Smooth muscle cell (in vitro differentiated cells): ENCODE measurements at regions not wholly inside any gene's neighbourhood (a gene's known extent, or its start where the extent isn't known, plus 50 kb on each side); places are given as distances from the start of the nearest gene placed in this dataset.

Experiments used
- DNase-seq: peaks from one replicate; lab custom pipeline; 2025; ENCODE audit not compliant: unreplicated experiment; lab: John Stamatoyannopoulos, UW
- H2AFZ ChIP-seq: fragments of 200-600 bp; sonication (generic); 2 replicates; pipeline ENCODE4 v1.6.0; 2016; ENCODE audit warnings: antibody characterized with exemption, low read depth, mild to moderate bottlenecking
- H3F3A ChIP-seq: fragments of 200-600 bp; sonication (generic); 2 replicates; pipeline ENCODE4 v1.6.0; 2017; ENCODE audit warnings: antibody characterized with exemption, low read depth
- H3K27ac ChIP-seq: fragments of 200-600 bp; sonication (generic); 2 replicates; pipeline ENCODE4 v1.5.1; 2016; ENCODE audit warnings: low read depth, mild to moderate bottlenecking
- H3K27me3 ChIP-seq: fragments of 200-600 bp; sonication (generic); 2 replicates; pipeline ENCODE4 v1.6.1; 2016; ENCODE audit warnings: low read depth, mild to moderate bottlenecking
- H3K36me3 ChIP-seq: fragments of 200-600 bp; sonication (generic); 2 replicates; pipeline ENCODE4 v1.5.1; 2016; ENCODE audit warnings: low read depth
- H3K4me1 ChIP-seq: fragments of 200-600 bp; sonication (generic); 2 replicates; pipeline ENCODE4 v1.5.1; 2016; ENCODE audit warnings: low read depth
- H3K4me2 ChIP-seq: fragments of 200-600 bp; sonication (generic); 2 replicates; pipeline ENCODE4 v1.6.0; 2016; ENCODE audit warnings: mild to moderate bottlenecking
- H3K4me3 ChIP-seq: fragments of 200-600 bp; sonication (generic); 2 replicates; pipeline ENCODE4 v1.5.1; 2016; ENCODE audit warnings: mild to moderate bottlenecking
- H3K79me2 ChIP-seq: fragments of 200-600 bp; sonication (generic); 2 replicates; pipeline ENCODE4 v1.6.0; 2016; ENCODE audit warnings: low read depth, mild to moderate bottlenecking
- H3K9ac ChIP-seq: fragments of 200-600 bp; sonication (generic); 2 replicates; pipeline ENCODE4 v1.6.0; 2016; ENCODE audit warnings: low read depth
- H3K9me3 ChIP-seq: fragments of 200-600 bp; sonication (generic); replicated peaks from 2 replicates; pipeline ENCODE4 v1.5.1; 2016; ENCODE audit warnings: low read depth
- H4K20me1 ChIP-seq: fragments of 200-600 bp; sonication (generic); 2 replicates; pipeline ENCODE4 v1.6.0; 2016; ENCODE audit warnings: low read depth
- WGBS: methylation state at CpG from one replicate; pipeline ENCODE4 v1.1.7; 2016; ENCODE audit warnings: low lambda C conversion rate; 5-methylcytosine and 5-hydroxymethylcytosine counted together
- TF ChIP-seq, protein P1 (sequence below): fragments of 200-600 bp; sonication (generic); IDR thresholded peaks from 2 replicates; pipeline ENCODE4 v1.5.1; 2017; ENCODE audit warnings: borderline replicate concordance, mild to moderate bottlenecking, antibody characterized with exemption; ENCODE audit not compliant: insufficient read depth, poor library complexity, severe bottlenecking

DNA sequence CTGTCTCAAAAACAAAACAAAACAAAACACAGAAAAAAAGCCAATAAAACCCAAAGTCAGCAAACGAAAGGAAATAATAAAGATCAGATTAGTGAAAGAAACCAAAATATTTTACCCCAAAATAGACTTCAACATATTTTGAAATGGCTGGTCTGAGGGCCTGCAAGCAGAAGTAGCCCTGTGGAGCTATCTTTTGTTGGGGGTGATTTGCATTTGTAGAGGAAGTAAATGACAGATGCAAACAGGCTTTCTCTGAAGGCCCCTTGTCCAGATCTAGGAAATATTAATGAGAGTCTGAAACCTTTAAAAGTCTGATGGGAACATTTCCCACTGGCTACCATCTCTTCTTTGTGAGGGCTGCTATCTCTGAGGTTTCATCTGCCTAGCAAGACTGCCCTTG, 74.0 kb downstream of the GCNT4 start:
- DNase-seq = no peak
- no peaks in the 10 kb centered on the region for H3F3A ChIP-seq
- H3K27ac ChIP-seq = no peak overlapping the region
- H3K79me2 ChIP-seq = no peaks in the 10 kb centered on the region
- 76% methylated on average over 1 of the region's 1 CpG for WGBS
- H3K4me3 ChIP-seq = no peak overlapping the region
- TF ChIP-seq, protein P1, sequence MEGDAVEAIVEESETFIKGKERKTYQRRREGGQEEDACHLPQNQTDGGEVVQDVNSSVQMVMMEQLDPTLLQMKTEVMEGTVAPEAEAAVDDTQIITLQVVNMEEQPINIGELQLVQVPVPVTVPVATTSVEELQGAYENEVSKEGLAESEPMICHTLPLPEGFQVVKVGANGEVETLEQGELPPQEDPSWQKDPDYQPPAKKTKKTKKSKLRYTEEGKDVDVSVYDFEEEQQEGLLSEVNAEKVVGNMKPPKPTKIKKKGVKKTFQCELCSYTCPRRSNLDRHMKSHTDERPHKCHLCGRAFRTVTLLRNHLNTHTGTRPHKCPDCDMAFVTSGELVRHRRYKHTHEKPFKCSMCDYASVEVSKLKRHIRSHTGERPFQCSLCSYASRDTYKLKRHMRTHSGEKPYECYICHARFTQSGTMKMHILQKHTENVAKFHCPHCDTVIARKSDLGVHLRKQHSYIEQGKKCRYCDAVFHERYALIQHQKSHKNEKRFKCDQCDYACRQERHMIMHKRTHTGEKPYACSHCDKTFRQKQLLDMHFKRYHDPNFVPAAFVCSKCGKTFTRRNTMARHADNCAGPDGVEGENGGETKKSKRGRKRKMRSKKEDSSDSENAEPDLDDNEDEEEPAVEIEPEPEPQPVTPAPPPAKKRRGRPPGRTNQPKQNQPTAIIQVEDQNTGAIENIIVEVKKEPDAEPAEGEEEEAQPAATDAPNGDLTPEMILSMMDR = no peak
- no peaks in the 10 kb centered on the region for H4K20me1 ChIP-seq
- no peaks in the 10 kb centered on the region for H3K4me1 ChIP-seq
- no peaks in the 10 kb centered on the region for H3K36me3 ChIP-seq
- H3K9me3 ChIP-seq = no peaks in the 10 kb centered on the region
- H3K9ac ChIP-seq = no peak overlapping the region
- H2AFZ ChIP-seq = no peak overlapping the region
- H3K4me2 ChIP-seq = no peak overlapping the region
- H3K27me3 ChIP-seq = no peaks in the 10 kb centered on the region

DNA sequence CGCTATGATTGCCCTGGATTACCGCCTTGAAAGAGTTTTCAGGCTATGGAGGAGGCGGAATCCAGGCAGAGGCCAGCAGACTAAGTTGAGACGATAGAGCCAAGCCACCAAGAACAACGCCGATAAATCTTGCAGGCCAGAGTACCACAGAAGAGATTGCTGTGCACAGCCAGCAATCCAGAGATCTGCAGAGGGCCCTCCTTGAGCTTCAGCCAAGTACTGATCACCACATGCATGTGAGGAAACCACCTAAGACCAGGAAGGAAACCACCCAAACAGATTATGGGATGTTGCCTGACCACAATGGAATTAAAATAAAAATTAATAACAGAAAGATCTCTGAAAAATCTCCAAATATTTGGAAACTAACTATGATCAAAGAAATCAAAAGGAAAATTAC, 74.9 kb downstream of the GCNT4 start:
- TF ChIP-seq, protein P1 = no peak
- Histone ChIP-seq H3K9ac (no peak overlapping the region), H2AFZ (no peak overlapping the region), H3K4me1 (no peaks in the 10 kb centered on the region), H3K36me3 (no peaks in the 10 kb centered on the region), H3K4me3 (no peak overlapping the region), H3K79me2 (no peaks in the 10 kb centered on the region), H3K9me3 (no peaks in the 10 kb centered on the region), H3F3A (no peaks in the 10 kb centered on the region), H3K27me3 (no peaks in the 10 kb centered on the region), H4K20me1 (no peaks in the 10 kb centered on the region), H3K27ac (no peak overlapping the region), H3K4me2 (no peak overlapping the region)
- WGBS = 89% methylated on average over 6 of the region's 6 CpGs
- no peak for DNase-seq

DNA sequence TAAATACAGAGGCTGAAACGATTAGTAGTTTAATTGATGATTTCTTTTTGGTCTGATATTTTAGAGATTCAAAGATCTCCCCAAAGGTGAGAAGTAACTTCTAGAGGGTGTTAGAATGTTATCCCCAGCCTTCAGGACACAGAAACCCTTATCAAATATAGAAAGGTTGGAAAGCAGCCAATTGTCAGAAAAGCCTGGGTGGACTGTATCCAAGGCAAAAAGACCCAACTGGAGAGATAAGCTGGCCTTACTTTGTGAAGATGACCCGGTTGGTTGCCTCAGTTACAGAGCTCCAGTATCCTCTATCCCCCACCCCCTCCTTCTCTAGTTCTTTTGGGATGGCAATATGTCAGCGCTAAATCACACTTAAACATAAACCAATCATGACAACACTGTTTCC, 75.7 kb downstream of the GCNT4 start:
- no peaks in the 10 kb centered on the region for H4K20me1 ChIP-seq
- no peak overlapping the region for H3K27ac ChIP-seq
- no peaks in the 10 kb centered on the region for H3K27me3 ChIP-seq
- 86% methylated on average over 3 of the region's 3 CpGs for WGBS
- no peak overlapping the region for H2AFZ ChIP-seq
- no peaks in the 10 kb centered on the region for H3F3A ChIP-seq
- DNase-seq = no peak
- no peaks in the 10 kb centered on the region for H3K79me2 ChIP-seq
- no peak overlapping the region for H3K9ac ChIP-seq
- TF ChIP-seq, protein P1 = no peak
- H3K4me3 ChIP-seq = no peak overlapping the region
- H3K4me1 ChIP-seq = no peaks in the 10 kb centered on the region
- no peak overlapping the region for H3K4me2 ChIP-seq
- H3K9me3 ChIP-seq = no peaks in the 10 kb centered on the region
- H3K36me3 ChIP-seq = no peaks in the 10 kb centered on the region

DNA sequence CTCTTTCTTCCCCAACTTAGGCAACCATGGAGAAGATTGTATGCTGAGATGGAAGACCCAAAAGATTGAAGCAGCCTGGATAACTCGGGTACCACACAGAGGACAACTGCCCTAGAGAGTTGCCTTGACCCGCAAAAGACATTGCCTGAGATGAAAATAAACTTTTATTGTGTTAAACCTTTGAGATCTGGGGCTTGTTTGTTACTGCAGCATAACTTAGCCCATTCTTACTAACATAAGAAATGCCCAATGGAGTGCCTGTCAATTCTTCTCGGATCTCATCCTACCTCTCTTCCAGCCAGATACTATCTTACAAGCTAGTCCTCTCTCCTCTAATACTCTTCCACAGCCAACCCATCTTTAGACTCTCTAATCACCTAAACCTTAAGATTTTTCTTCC, 76.8 kb downstream of the GCNT4 start:
- no peak for DNase-seq
- Histone ChIP-seq H3F3A (no peaks in the 10 kb centered on the region), H3K36me3 (no peaks in the 10 kb centered on the region), H3K79me2 (no peaks in the 10 kb centered on the region), H3K9ac (no peak overlapping the region), H3K4me2 (no peak overlapping the region), H3K27me3 (no peaks in the 10 kb centered on the region), H4K20me1 (no peaks in the 10 kb centered on the region), H3K4me3 (no peak overlapping the region), H3K9me3 (no peaks in the 10 kb centered on the region), H2AFZ (no peak overlapping the region), H3K4me1 (no peaks in the 10 kb centered on the region), H3K27ac (no peak overlapping the region)
- 92% methylated on average over 3 of the region's 3 CpGs for WGBS
- TF ChIP-seq, protein P1 = no peak
